ENCODE measurements at regions not wholly inside any gene's neighbourhood (a gene's known extent, or its start where the extent isn't known, plus 50 kb on each side); places are given as distances from the start of the nearest gene placed in this dataset.

DNA sequence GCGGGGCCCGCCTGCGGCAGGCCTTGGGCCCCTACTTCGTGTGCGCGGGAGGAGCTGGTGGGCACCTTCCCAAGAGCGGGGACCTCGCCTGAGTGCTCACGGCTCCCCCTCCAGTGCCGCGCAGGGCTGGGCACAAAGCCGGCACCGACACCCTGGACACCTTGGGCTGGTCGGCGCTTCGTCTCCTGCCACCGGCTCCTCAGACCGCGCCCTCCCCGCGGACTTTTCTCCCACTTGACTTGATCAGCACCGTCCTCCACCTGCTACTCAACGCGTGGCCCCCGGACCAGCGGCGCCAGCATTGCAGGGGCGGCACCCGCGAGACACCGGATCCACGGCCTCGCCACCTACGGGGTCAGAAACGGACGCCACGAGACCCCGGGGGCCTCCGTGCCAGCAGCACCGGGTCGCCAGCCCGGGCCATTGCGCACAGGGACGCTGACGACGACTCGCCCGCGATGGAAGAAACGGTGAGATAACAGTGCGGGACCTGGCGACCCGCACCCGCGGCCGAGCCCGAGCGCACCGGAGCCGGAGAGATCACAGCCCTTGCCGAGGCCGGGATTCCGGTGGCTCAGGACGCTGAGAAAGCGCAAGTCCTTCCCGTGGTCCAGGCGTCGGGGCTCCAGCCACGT, 154.2 kb downstream of the DLL1 start:
- H3K4me1 Mint-ChIP-seq, result peaks cover 3% of the 10 kb centered on the region; the same call in 1 of the 3 replicates
- Histone ChIP-seq H3K4me3 (no peak overlapping the region), H3F3A (replicated peaks; ENCODE audit: low read depth) (no peaks in the 10 kb centered on the region), H3K36me3 (ENCODE audit: insufficient read depth) (no peaks in the 10 kb centered on the region), H2AFZ (no peak overlapping the region), H3K27ac (ENCODE audit: low read depth) (no peak overlapping the region), H3K4me2 (no peak overlapping the region), H3K4me1 (ENCODE audit: insufficient read depth) (no peaks in the 10 kb centered on the region), H3K79me2 (replicated peaks; ENCODE audit: insufficient read depth) (no peaks in the 10 kb centered on the region), H3K9me2 (ENCODE audit: insufficient read depth) (no peaks in the 10 kb centered on the region), H4K20me1 (replicated peaks; ENCODE audit: insufficient read depth) (no peaks in the 10 kb centered on the region), H3K27me3 (ENCODE audit: insufficient read depth) (no peaks in the 10 kb centered on the region)
- H3K27ac Mint-ChIP-seq, result no peak overlapping the region
- DNase-seq (ENCODE audit: low spot score) (no peak), ATAC-seq (no peak)
- TF ChIP-seq ETS1 (IDR thresholded peaks at IDR 0.05), result no peak
- TF ChIP-seq ZNF331 (CRISPR knock-in tag; IDR thresholded peaks at IDR 0.05; ENCODE audit: low read depth), result no peak
- TF ChIP-seq EZH2 (IDR thresholded peaks at IDR 0.05; ENCODE audit: low read depth, unreplicated experiment), result no peak
- TF ChIP-seq POLR2AphosphoS5 (IDR thresholded peaks at IDR 0.05; ENCODE audit: low read depth), result no peak
- no peak for TF ChIP-seq CREB1 (CRISPR knock-in tag; IDR thresholded peaks at IDR 0.05; ENCODE audit: low read depth)
- TF ChIP-seq, protein P1, sequence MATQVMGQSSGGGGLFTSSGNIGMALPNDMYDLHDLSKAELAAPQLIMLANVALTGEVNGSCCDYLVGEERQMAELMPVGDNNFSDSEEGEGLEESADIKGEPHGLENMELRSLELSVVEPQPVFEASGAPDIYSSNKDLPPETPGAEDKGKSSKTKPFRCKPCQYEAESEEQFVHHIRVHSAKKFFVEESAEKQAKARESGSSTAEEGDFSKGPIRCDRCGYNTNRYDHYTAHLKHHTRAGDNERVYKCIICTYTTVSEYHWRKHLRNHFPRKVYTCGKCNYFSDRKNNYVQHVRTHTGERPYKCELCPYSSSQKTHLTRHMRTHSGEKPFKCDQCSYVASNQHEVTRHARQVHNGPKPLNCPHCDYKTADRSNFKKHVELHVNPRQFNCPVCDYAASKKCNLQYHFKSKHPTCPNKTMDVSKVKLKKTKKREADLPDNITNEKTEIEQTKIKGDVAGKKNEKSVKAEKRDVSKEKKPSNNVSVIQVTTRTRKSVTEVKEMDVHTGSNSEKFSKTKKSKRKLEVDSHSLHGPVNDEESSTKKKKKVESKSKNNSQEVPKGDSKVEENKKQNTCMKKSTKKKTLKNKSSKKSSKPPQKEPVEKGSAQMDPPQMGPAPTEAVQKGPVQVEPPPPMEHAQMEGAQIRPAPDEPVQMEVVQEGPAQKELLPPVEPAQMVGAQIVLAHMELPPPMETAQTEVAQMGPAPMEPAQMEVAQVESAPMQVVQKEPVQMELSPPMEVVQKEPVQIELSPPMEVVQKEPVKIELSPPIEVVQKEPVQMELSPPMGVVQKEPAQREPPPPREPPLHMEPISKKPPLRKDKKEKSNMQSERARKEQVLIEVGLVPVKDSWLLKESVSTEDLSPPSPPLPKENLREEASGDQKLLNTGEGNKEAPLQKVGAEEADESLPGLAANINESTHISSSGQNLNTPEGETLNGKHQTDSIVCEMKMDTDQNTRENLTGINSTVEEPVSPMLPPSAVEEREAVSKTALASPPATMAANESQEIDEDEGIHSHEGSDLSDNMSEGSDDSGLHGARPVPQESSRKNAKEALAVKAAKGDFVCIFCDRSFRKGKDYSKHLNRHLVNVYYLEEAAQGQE (IDR thresholded peaks at IDR 0.05; ENCODE audit: unreplicated experiment), result no peak
- no peak for TF ChIP-seq JUNB (IDR thresholded peaks at IDR 0.05; ENCODE audit: unreplicated experiment)
- no peak for TF ChIP-seq ZNF114 (CRISPR knock-in tag; IDR thresholded peaks at IDR 0.05)
- TF ChIP-seq NANOG (IDR thresholded peaks at IDR 0.05; ENCODE audit: borderline replicate concordance), result no peak
- TF ChIP-seq, protein P2, sequence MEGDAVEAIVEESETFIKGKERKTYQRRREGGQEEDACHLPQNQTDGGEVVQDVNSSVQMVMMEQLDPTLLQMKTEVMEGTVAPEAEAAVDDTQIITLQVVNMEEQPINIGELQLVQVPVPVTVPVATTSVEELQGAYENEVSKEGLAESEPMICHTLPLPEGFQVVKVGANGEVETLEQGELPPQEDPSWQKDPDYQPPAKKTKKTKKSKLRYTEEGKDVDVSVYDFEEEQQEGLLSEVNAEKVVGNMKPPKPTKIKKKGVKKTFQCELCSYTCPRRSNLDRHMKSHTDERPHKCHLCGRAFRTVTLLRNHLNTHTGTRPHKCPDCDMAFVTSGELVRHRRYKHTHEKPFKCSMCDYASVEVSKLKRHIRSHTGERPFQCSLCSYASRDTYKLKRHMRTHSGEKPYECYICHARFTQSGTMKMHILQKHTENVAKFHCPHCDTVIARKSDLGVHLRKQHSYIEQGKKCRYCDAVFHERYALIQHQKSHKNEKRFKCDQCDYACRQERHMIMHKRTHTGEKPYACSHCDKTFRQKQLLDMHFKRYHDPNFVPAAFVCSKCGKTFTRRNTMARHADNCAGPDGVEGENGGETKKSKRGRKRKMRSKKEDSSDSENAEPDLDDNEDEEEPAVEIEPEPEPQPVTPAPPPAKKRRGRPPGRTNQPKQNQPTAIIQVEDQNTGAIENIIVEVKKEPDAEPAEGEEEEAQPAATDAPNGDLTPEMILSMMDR (conservative IDR thresholded peaks at IDR 0.05; ENCODE audit: low read depth in 2 of 2), result no peak
- H3K9me3 Mint-ChIP-seq, result peaks cover 38% of the 10 kb centered on the region
- H3K27me3 Mint-ChIP-seq (ENCODE audit: insufficient read depth, low read depth, poor library complexity), result peaks cover 9% of the 10 kb centered on the region
- H3K36me3 Mint-ChIP-seq (ENCODE audit: low read depth), result peaks cover 14% of the 10 kb centered on the region
- H3K4me3 Mint-ChIP-seq, result no peak overlapping the region

All from GM23338 (cell line).